ENCODE measurements at regions not wholly inside any gene's neighbourhood (a gene's known extent, or its start where the extent isn't known, plus 50 kb on each side); places are given as distances from the start of the nearest gene placed in this dataset.

DNA sequence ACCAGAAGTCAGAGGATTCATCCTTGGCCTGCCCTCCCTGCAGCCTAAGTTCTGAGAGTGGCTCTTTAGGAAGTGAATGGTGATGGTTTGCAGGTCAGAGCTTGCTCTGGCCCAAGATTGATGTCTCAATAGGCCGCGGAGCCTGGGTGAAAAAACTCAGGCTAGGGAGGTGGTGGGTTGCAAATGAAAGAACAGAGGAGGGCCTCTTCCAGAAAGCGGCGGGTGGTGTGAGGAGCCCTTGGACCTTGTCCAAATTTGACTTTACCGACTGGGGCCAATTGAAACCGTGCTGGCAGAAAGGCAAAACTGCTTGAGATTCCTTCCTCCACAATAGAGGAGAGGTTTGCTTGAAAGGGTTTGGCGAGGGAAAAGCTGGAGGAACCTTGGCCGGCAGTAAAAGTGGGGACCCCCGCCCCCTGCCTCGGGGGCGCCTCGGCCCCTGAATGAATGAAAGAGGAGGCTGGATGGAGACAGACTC lies 331.3 kb downstream of the SEC14L1 start:
- no peaks in the 10 kb centered on the region for H3K27me3 Mint-ChIP-seq
- H3K4me3 Mint-ChIP-seq, result peak overlapping the region; percentile 67 to 90 (median 74)
- intact Hi-C loops (cut with micrococcal nuclease), result loop anchor here in 1 of 2 donors (2.0 kb wide), 2 partner anchors 13 to 23 kb away; no protein-coding TSS in a partner anchor
- no peaks in the 10 kb centered on the region for H3K27me3 ChIP-seq (ENCODE audit: control insufficient read depth in 2 of 2, insufficient read depth in 2 of 2, low read length in 2 of 2)
- H3K4me1 ChIP-seq (ENCODE audit: control insufficient read depth in 2 of 2, insufficient read depth in 2 of 2, low read length in 2 of 2), result peaks cover 90 to 99% of the 10 kb centered on the region in 2 donors
- POLR2A ChIA-PET, result interaction anchor here (0.9 to 9.9 kb wide), 9 partner anchors 11 to 46 kb away, joined by 3 to 97 read pairs (median 20); no protein-coding TSS in a partner anchor
- CTCF ChIA-PET, result interaction anchor here (0.7 to 2.8 kb wide), 11 partner anchors 9 to 161 kb away, joined by 3 to 12 read pairs (median 4); no protein-coding TSS in a partner anchor
- DNase-seq (no peak), ATAC-seq (no peak)
- H3K4me3 ChIP-seq (ENCODE audit: low read length), result peak overlapping the region; percentile 15
- H3K27ac ChIP-seq (ENCODE audit: low read depth, low read length), result peak overlapping the region; percentile 71
- H3K27ac Mint-ChIP-seq, result peak overlapping the region; percentile 87 to 99 (median 94)
- peaks cover 85 to 100% (median 92%) of the 10 kb centered on the region in 7 donors for H3K4me1 Mint-ChIP-seq
- peaks cover 10 to 52% (median 39%) of the 10 kb centered on the region in 5 donors for H3K36me3 Mint-ChIP-seq
- peaks cover 0 to 49% (median 15%) of the 10 kb centered on the region in 3 experiments for H3K36me3 ChIP-seq (ENCODE audit: control insufficient read depth in 2 of 3, insufficient read depth in 3 of 3, low read length in 3 of 3)
- peaks cover 0 to 10% (median 0%) of the 10 kb centered on the region in 11 donors for H3K9me3 Mint-ChIP-seq
- H3K9me3 ChIP-seq (ENCODE audit: control insufficient read depth in 2 of 3, low read length in 3 of 3), result no peaks in the 10 kb centered on the region

DNA sequence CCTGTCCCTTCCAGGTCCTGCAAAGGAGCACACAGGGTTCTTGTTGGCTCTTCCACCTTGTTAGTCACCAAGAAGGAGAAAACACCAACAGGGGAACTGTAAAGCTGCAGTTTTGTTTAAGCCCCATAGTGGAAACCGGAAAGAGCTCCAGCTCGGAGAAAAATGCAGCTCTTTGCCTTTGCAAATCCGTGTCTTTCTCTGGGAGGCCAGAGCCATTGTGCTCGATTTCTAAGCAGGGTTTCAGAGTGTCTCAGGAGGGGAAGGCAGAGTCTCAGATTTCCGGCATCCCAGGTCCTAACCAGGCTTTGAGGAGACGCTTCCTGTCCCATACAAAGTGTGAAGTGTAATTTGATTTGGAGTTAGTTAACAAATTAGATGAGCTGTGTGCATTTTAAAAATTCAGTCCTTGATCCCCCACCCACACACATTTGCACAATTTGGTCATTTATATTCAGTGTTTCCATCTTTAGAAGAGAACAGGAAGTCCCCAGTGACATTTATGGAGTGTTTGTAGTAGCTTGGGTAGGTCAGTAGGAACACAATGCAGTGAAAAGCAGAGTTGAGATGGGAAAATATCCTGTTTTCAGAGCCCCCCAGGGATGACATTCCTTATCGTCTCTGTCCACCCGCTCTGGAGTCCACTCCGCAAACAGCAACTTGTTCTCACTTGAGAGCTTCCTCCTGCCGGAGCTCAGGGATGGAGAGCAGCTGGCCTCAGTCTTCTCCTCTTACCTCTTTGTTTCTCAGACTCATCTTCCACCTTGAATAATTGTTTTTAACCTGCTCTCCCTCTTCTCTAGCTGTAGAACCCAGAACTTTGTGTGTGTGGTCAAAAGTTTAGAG lies 331.9 kb downstream of the SEC14L1 start:
- H3K36me3 ChIP-seq (ENCODE audit: control insufficient read depth in 2 of 3, insufficient read depth in 3 of 3, low read length in 3 of 3), result peaks cover 0 to 47% (median 14%) of the 10 kb centered on the region in 3 experiments
- ChIA-PET POLR2A (interaction anchor here (0.7 to 9.9 kb wide), 13 partner anchors 11 to 345 kb away, joined by 3 to 97 read pairs (median 4); no protein-coding TSS in a partner anchor), CTCF (interaction anchor here (0.6 to 2.8 kb wide), 14 partner anchors 10 to 644 kb away, joined by 3 to 12 read pairs (median 4); no protein-coding TSS in a partner anchor)
- intact Hi-C loops (cut with micrococcal nuclease), result loop anchor here in 1 of 2 donors (1.0 to 2.0 kb wide), 3 partner anchors 7 to 22 kb away; no protein-coding TSS in a partner anchor
- peak overlapping the region; percentile 15 for H3K4me3 ChIP-seq (ENCODE audit: low read length)
- no peaks in the 10 kb centered on the region for H3K27me3 ChIP-seq (ENCODE audit: control insufficient read depth in 2 of 2, insufficient read depth in 2 of 2, low read length in 2 of 2)
- Mint-ChIP-seq H3K27me3 (no peaks in the 10 kb centered on the region), H3K4me1 (peaks cover 89 to 100% (median 96%) of the 10 kb centered on the region in 7 donors), H3K36me3 (peaks cover 10 to 56% (median 39%) of the 10 kb centered on the region in 5 donors), H3K4me3 (peak overlapping the region; percentile 67 to 90 (median 74)), H3K9me3 (peaks cover 0 to 10% (median 0%) of the 10 kb centered on the region in 11 donors), H3K27ac (peak overlapping the region; percentile 87 to 99 (median 94))
- H3K4me1 ChIP-seq (ENCODE audit: control insufficient read depth in 2 of 2, insufficient read depth in 2 of 2, low read length in 2 of 2), result peaks cover 88 to 99% of the 10 kb centered on the region in 2 donors
- H3K9me3 ChIP-seq (ENCODE audit: control insufficient read depth in 2 of 3, low read length in 3 of 3), result no peaks in the 10 kb centered on the region
- no peak for ATAC-seq
- peak overlapping the region; percentile 71 for H3K27ac ChIP-seq (ENCODE audit: low read depth, low read length)
- DNase-seq, result no peak

- Histone ChIP-seq H3K27me3 (ENCODE audit: control insufficient read depth in 2 of 2, insufficient read depth in 2 of 2, low read length in 2 of 2) (no peaks in the 10 kb centered on the region), H3K9me3 (ENCODE audit: control insufficient read depth in 2 of 3, low read length in 3 of 3) (no peaks in the 10 kb centered on the region), H3K27ac (ENCODE audit: low read depth, low read length) (peak overlapping the region; percentile 71), H3K4me3 (ENCODE audit: low read length) (peak overlapping the region; percentile 19), H3K36me3 (ENCODE audit: control insufficient read depth in 2 of 3, insufficient read depth in 3 of 3, low read length in 3 of 3) (peaks cover 0 to 49% (median 14%) of the 10 kb centered on the region in 3 experiments), H3K4me1 (ENCODE audit: control insufficient read depth in 2 of 2, insufficient read depth in 2 of 2, low read length in 2 of 2) (peaks cover 87 to 99% of the 10 kb centered on the region in 2 donors)
- POLR2A ChIA-PET, result interaction anchor here (0.5 to 9.9 kb wide), 15 partner anchors 9 to 477 kb away, joined by 3 to 97 read pairs (median 5); no protein-coding TSS in a partner anchor
- H3K36me3 Mint-ChIP-seq, result peaks cover 10 to 51% (median 32%) of the 10 kb centered on the region in 5 donors
- peaks cover 0 to 10% (median 0%) of the 10 kb centered on the region in 11 donors for H3K9me3 Mint-ChIP-seq
- ATAC-seq, result no peak
- intact Hi-C loops (cut with micrococcal nuclease), result loop anchor here in 1 of 2 donors (1.0 to 2.0 kb wide), 3 partner anchors 8 to 21 kb away; no protein-coding TSS in a partner anchor
- DNase-seq, result no peak
- H3K4me3 Mint-ChIP-seq, result peak overlapping the region; percentile 19 to 90 (median 70)
- peaks cover 88 to 100% (median 97%) of the 10 kb centered on the region in 7 donors for H3K4me1 Mint-ChIP-seq
- H3K27me3 Mint-ChIP-seq, result no peaks in the 10 kb centered on the region
- H3K27ac Mint-ChIP-seq, result peak overlapping the region; percentile 57 to 99 (median 94)
- CTCF ChIA-PET, result interaction anchor here (0.9 to 2.8 kb wide), 7 partner anchors 16 to 62 kb away, joined by 3 to 12 read pairs (median 4); no protein-coding TSS in a partner anchor
Measured at GRCh38 chr17:77473615-77474226, 333.0 kb downstream of the SEC14L1 start.

DNA sequence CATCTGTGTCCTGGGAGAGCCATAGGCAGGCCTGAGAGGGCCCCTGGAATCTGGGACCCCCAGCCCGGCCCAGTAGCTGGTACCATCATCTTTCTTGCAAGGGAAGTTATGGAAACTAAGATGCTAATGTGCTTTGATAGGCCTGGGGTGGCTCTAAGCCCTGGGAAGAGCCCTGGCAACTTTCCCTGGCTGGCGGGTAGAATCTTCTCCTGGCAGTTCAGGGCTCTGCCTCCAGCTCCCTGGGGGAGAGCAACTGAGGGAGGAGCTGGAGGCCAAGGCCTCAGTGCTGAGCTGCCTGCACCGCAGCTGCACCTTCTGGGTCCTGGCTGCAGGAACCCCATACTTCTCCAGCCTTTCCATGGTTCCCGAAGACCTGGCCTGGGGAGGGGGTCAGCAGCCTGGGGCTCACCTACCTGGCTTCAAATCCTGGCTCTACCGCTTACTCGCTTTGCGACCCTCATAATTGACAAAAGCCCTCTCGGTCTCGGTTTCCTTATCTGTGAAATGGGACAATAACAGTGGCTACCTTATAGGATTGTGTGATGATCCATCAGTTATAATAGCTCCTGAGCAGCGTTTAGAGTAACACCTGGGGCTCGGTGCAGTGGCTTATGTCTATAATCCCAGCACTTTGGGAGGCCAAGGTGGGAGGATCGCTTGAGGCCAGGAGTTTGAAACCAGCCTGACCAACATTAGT lies 333.7 kb downstream of the SEC14L1 start:
- peaks cover 84 to 100% (median 94%) of the 10 kb centered on the region in 7 donors for H3K4me1 Mint-ChIP-seq
- no peak for ATAC-seq
- peak overlapping the region; percentile 71 for H3K27ac ChIP-seq (ENCODE audit: low read depth, low read length)
- ChIA-PET POLR2A (interaction anchor here (0.6 to 9.9 kb wide), 22 partner anchors 8 to 534 kb away, joined by 3 to 97 read pairs (median 4); no protein-coding TSS in a partner anchor), CTCF (interaction anchor here (0.9 to 1.0 kb wide), 3 partner anchors 34 to 65 kb away, joined by 3 read pairs; no protein-coding TSS in a partner anchor)
- H3K9me3 Mint-ChIP-seq, result peaks cover 0 to 10% (median 0%) of the 10 kb centered on the region in 11 donors
- H3K27me3 ChIP-seq (ENCODE audit: control insufficient read depth in 2 of 2, insufficient read depth in 2 of 2, low read length in 2 of 2), result no peaks in the 10 kb centered on the region
- intact Hi-C loops (cut with micrococcal nuclease), result no loop called here
- H3K36me3 Mint-ChIP-seq, result peaks cover 10 to 44% (median 28%) of the 10 kb centered on the region in 5 donors
- H3K4me3 ChIP-seq (ENCODE audit: low read length), result peak overlapping the region; percentile 19
- peak overlapping the region; percentile 42 to 90 (median 72) for H3K4me3 Mint-ChIP-seq
- H3K4me1 ChIP-seq (ENCODE audit: control insufficient read depth in 2 of 2, insufficient read depth in 2 of 2, low read length in 2 of 2), result peaks cover 88 to 99% of the 10 kb centered on the region in 2 donors
- H3K36me3 ChIP-seq (ENCODE audit: control insufficient read depth in 2 of 3, insufficient read depth in 3 of 3, low read length in 3 of 3), result peaks cover 0 to 43% (median 8%) of the 10 kb centered on the region in 3 experiments
- peak overlapping the region; percentile 57 to 99 (median 94) for H3K27ac Mint-ChIP-seq
- no peaks in the 10 kb centered on the region for H3K9me3 ChIP-seq (ENCODE audit: control insufficient read depth in 2 of 3, low read length in 3 of 3)
- no peaks in the 10 kb centered on the region for H3K27me3 Mint-ChIP-seq
- DNase-seq, result no peak

- Mint-ChIP-seq H3K4me1 (peaks cover 76 to 98% (median 85%) of the 10 kb centered on the region in 7 donors), H3K36me3 (peaks cover 3 to 35% (median 20%) of the 10 kb centered on the region in 5 donors), H3K27me3 (no peaks in the 10 kb centered on the region), H3K27ac (peak overlapping the region; percentile 72 to 99 (median 94)), H3K9me3 (peaks cover 0 to 3% (median 0%) of the 10 kb centered on the region in 11 donors), H3K4me3 (peak overlapping the region; percentile 46 to 90 (median 72))
- Histone ChIP-seq H3K9me3 (ENCODE audit: control insufficient read depth in 2 of 3, low read length in 3 of 3) (no peaks in the 10 kb centered on the region), H3K27me3 (ENCODE audit: control insufficient read depth in 2 of 2, insufficient read depth in 2 of 2, low read length in 2 of 2) (no peaks in the 10 kb centered on the region), H3K4me3 (ENCODE audit: low read length) (no peak overlapping the region), H3K36me3 (ENCODE audit: control insufficient read depth in 2 of 3, insufficient read depth in 3 of 3, low read length in 3 of 3) (peaks cover 0 to 37% (median 8%) of the 10 kb centered on the region in 3 experiments), H3K27ac (ENCODE audit: low read depth, low read length) (peak overlapping the region; percentile 71), H3K4me1 (ENCODE audit: control insufficient read depth in 2 of 2, insufficient read depth in 2 of 2, low read length in 2 of 2) (peaks cover 80 to 94% of the 10 kb centered on the region in 2 donors)
- intact Hi-C loops (cut with micrococcal nuclease), result no loop called here
- DNase-seq, result peak in 4 of 9 donors; percentile 49 to 73 (median 66)
- peak; percentile 81 for ATAC-seq
- POLR2A ChIA-PET, result interaction anchor here (0.6 to 9.9 kb wide), 23 partner anchors 7 to 533 kb away, joined by 3 to 97 read pairs (median 4); no protein-coding TSS in a partner anchor
- CTCF ChIA-PET, result interaction anchor here (0.9 to 1.4 kb wide), 4 partner anchors 34 to 66 kb away, joined by 3 to 6 read pairs (median 3); no protein-coding TSS in a partner anchor
Measured at GRCh38 chr17:77475016-77475976, 334.5 kb downstream of the SEC14L1 start.
